GM18520 (cell line): ENCODE measurements at regions not wholly inside any gene's neighbourhood (a gene's known extent, or its start where the extent isn't known, plus 50 kb on each side); places are given as distances from the start of the nearest gene placed in this dataset.
A peak's percentile ranks its signal among the peaks of the same experiment; 100 is the strongest.

Experiments
- ATAC-seq: cut with Tn5 transposase; IDR thresholded peaks from one replicate; pipeline ENCODE4 v1.9.1; 2021; ENCODE audit not compliant: unreplicated experiment

DNA sequence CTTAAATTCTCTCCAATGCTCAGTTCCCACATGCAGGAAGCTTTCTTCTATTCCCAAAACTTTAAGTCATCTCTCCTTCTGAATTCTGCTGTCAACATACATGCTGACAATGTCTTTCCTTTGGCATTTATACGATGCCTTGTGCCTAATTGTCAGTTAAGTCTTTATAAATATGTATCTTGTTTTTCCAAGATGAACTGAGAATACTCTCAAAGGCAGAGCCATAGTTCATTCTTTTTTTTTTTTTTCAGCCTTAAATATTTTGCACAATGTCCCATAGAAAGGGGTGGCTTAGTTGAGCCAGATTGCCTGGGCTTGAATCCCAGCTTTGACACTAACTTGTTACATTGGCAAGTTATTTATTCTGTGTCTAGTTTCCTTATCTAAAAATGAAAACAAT, 210.6 kb downstream of the QDPR start:
- no peak for ATAC-seq

DNA sequence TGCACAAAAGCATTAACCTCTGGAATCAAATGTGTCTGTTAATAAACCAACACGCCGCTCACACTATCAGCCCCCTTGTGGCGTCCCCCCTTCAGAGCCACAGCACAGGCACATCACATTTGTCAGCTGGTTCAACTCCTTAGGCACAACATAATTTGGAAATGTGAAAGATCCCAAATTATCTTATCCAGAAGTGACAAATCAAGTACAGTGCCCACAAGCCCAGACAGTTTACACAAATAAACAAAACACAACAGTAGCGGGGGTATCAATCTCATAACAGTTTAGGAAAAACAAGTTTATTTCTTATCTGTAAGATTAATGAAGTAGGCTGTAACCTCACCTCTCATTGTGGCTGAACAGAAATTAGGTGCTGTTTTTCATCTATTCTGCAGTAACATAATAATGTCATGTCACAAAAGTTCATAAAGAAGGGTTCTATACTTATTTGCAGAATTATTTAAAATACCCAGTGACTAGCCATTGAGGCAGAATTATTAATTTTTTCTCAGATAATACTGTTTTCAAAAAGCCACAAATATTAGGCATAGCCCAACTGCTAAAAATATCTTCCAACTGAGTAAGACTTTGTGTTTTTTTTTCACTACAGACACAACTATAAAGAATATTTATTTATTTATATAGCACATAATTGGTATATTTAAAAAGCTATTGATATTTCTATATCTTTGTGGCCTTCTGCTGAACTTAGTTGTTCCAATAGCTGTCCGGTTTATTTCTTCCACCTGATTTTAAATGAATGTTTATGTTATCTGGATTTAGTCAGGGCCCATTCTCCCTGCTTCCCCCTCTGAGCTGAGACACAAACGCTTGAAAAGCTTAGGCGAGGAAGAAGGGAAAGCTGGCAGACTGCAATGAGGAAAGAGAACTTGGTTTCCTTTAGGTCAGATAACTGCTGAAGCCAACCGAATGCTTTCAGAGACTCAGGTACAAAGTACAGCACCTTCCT, 214.7 kb downstream of the QDPR start:
- ATAC-seq = no peak

DNA sequence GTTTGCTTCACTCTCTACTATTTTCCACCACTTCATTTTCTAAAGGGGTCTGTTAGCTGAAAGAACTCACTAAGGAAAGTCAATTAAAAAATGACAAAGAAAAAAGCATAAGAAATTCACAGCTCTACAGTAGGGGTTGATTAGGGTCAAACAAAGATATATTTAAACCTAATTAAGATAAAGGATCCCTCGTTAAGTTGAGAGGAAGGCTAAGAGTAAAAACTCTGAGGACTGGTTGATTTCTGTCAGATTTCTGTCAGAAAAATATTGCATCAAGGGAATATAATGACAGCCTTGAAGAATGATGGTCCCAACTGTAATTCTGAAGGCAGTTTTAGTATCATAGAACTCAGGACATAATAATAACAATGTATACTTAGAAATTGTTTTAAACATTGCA, 218.0 kb downstream of the QDPR start:
- ATAC-seq = no peak

DNA sequence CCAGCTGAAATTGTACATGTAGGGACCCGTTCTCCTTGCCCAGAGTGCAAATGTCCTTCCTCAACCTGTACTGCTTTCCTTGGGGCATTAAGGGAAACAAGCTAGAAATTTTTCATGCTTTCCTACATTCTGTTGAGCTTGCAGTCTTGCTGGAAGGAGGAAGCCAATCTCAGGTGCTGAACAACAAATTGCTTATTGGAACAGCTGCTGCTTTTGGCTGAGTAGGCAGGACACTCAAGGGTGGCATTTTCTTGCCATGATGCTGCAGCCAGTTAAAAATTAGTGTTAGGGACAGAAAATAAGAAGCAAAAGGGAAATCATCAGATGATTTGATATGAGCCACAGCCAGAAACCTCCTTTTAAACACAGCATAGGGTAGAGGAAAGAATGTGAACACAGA, 223.7 kb downstream of the QDPR start:
- no peak for ATAC-seq

DNA sequence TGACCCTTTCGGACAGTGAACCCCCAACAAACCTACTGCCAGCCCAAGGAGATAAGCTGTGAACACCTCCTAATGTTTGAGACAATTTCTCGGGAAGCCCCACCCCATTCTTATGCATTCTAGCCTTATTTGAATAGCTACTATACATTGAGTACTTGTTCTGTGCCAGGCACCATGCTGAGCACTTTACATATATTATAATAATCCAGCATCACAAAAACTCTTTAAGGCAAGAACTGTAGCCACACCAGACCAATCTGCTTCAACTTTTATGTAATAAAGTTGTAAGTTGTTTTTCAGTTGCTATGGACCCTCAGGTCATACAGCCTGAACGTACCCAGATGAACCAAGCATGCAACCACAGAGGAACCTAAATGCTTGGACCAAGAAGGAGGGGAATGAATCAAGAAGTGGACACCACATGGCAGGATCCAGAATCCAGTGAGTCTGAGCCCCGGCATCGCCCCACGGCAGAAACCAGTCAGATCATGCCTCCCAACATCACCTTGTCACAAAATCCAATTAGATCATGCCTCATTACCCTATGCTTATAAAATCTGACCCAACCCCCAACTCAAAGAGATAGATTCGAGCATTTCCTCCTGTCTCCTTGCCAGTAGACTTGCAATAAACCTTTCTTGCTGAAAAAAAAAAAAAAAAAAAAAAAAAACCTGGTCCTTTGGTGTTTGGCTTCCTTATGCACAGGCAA, 225.0 kb downstream of the QDPR start:
- ATAC-seq = no peak

DNA sequence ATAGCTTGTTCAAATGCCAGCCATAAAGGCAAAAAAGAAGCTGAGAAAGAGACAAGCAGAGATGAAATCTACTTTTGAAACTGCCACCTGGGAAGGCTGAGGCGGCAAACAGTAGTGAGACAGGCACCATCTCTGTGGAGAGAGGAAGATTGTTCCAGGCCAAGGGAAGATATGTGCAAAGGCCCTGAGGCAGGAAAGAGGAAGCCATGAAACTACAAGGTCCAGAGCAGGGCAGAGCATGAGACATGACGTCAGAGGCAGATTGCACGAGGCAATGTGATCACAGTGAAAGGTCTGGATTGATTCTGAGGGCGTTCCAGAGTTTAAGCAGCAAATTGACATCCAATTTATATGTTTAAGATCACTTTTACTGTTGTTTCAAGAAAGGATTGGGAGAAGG, 226.1 kb downstream of the QDPR start:
- ATAC-seq = no peak

DNA sequence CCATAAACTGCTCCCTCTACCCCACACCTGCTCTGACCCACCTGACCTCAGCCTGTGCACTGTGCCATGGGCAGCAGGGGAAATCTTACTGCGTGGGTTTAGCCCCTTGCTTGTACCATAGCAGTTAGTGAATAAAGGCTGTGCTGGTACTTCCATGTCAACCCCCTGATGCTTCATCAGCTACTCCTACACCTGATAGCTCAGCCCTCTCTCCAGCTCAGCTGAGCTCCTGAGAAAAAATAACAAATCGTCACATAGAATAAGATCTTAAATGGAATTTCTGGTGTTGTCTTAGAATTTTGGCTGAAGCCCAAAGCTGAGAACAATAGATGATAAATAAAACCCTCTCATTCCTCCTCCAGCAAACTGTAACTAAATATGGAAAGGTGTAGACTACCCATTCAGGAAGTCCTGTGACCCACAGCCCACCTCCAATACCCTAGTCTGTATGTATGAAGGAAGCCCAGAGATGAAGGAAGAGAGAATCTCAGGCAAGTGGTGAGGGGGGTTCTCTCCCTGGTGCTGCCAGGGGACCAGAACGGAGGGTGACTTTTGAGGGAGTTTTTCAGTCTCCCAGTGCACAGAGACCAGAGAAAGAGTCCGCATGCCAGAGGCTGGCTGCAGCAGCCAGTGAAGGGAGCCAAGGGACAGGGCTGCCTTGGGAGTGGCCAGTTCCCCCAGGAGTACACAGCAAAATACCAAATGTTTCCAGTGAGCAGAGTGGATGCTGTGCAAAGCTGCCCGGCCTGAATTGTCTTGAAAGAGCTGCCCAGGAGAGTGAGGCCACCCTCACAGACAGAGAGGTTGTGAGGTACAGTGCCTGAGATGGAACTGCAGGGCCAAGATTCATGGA, 227.3 kb downstream of the QDPR start:
- no peak for ATAC-seq

DNA sequence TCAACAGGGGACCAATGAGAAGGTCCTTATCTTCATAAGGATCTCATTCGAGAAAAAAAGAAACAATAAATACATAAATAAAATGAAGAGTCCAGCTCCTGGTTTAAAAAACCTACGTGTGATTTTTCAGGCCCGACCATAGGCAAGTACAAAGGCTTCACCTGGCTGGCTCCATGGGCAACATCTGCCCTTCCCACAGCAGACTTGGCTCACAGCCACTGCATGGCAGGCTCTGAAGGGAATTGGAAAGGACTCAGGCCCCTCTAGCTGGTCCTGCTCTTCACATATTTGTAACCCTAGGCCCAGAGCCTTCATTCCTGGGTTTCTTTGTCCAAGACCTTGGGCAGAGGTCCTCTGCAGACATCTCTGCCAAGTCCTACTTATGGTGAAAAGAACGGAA, 228.1 kb downstream of the QDPR start:
- ATAC-seq = no peak

DNA sequence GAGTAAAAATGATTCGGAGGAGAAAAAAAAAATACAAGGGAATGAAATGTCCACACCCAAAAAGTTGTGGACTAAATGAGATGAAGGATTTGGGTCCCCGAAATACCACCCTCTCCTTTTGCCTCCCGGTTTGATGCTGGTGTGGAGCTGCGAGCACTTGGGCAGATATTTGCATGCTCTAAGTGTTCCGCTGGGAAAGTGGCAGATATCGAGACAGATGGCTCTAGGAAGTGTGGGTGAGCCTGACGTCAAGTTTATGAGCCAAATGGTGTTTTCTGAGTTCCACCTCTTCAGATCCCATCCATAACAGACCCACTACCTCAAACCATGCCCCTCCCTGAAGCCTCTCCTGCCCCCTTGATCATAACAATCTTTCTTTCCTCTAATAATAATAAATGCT, 228.6 kb downstream of the QDPR start:
- no peak for ATAC-seq

DNA sequence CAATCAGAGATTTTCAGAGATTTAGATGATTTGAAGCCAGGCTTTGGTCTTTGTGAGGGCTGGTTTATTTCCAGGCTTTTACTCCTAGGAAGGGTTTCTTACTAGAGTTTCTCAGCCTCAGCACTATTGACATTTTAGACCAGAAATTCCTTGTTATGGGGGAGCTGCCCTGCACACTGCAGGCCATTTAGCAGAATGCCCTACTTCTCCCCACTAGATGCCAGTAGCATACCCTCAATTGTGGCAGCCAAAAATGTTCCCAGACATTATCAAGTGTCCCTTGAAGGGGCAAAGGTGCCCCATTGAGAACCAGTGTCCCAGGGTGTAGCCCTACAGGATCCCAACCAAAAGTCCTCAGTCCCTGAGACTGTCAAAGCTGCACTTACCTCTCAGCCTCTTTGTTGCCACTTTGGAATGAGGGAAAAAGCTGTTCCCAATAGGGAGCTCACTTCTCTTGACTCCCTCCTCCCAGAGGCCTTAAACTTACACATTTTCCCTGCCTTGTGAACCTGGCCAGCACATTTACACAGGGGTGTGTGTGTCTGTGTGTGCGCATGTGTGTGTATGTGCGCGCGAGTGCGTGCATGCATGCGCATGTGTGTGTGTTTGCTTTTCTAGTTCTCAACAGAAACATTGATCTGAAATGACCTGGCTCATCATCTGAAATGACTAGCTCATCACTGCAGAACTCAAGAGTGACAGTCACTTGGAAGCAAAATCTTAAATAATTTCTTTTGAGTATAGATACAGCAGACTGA, 231.4 kb downstream of the QDPR start:
- no peak for ATAC-seq

DNA sequence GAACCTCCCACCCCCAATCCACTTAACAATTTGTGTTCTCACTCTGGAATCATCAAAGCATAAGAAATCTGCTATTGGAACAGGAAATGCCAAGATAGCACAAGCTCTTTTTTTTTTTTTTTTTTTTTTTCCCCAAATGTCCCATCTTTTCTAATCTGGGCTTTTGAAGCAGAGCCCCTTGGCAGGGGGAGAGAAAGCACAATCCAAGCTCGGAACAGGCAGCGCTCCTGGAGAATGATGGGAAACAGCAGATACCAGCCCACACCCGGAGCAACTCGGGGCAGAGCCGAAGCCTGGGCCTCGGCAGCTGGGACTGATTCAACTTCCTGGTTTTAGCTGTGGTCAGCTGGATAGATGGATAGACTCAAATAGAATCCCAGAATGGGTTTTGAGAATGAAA, 235.1 kb downstream of the QDPR start:
- ATAC-seq = no peak

DNA sequence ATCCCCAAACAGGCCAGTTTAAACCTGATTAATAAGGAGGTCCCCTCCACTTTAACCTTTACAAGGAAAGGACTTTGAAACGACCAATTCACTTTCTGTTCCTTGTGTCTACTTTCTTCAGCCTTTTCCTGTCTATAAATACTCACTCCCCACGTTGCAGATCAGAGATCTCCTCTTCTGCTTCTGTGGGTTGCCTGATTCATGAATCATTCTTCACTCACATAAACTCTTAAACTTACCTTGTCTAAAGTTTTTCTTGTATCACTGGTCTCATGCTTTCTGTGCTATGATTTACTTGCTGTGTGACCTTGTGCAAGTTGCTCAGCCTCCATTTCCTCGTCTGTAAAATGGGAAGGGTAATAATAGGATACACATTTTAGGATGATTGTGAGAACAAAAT, 236.1 kb downstream of the QDPR start:
- no peak for ATAC-seq

DNA sequence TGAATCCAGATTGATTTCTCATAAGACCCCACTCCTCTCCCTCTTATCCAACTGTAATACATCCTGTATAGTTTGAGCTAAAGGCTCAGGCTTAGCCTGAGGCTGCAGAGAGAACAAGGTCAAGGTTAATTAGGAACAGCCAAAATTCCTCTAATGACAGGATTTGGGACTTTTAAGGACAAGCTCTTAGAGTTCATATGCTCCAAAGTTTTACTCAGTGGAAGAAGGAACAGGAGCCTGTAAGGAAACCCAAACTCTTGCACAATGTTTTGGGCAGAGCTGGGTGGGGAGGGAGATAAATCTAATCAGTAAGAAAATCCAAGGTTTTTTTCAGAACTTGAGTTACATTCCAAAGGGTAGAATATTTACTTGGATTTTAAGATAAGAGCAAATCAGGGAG, 238.8 kb downstream of the QDPR start:
- no peak for ATAC-seq

DNA sequence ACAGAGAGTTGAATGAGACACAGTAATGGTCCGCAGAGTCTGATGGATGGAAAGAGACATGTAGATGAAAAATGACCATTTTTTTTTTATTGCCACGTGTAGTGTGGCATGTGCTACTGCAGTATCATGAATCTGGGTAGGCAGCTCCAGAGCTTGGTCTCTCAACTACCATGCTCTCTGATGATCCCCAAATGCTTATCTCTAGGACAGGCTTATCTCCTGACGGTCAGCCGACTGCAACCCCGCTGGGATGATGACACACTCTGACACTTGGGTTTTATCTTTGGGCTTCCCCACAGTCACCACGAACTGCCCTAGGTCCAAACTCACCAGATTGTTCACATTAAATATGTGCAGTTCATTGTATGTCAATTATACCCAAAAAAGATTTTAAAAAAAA, 239.7 kb downstream of the QDPR start:
- no peak for ATAC-seq

DNA sequence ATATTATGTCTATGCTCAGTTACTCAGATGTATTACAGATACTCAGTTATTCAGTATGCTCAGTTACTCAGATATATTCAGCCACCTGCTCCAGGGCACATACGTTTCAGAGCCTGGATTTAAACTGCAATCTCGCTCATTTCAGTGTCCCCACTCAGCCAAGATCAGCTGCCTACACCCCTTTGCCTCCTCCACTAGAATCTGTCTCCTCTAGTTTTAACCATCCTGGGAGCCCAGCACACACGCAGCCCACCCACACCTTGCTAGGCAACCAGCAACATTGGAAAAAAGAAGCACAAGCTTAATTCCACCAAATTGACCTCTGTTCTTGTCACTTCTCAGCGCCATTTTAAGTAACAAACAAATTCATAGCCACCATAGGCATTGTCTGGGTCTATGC, 246.2 kb downstream of the QDPR start:
- no peak for ATAC-seq

DNA sequence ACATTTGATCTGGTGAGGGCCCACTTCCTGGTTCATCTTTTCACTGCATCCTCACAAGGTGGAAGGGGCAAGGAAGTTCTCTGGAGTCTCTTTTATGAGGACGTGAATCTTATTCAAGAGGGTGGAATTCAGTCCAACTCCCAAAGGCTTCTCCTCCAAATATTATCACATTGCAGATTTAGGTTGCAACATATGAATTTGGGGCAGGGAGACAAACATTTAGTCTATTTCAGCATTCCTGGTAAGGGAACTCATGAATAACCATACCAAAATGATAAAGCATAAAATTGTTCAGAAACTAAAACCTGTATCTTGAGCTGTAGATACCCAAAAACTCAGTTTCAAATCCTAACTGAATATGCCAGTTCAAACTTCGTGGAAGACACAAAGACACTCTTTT, 246.8 kb downstream of the QDPR start:
- ATAC-seq = no peak

DNA sequence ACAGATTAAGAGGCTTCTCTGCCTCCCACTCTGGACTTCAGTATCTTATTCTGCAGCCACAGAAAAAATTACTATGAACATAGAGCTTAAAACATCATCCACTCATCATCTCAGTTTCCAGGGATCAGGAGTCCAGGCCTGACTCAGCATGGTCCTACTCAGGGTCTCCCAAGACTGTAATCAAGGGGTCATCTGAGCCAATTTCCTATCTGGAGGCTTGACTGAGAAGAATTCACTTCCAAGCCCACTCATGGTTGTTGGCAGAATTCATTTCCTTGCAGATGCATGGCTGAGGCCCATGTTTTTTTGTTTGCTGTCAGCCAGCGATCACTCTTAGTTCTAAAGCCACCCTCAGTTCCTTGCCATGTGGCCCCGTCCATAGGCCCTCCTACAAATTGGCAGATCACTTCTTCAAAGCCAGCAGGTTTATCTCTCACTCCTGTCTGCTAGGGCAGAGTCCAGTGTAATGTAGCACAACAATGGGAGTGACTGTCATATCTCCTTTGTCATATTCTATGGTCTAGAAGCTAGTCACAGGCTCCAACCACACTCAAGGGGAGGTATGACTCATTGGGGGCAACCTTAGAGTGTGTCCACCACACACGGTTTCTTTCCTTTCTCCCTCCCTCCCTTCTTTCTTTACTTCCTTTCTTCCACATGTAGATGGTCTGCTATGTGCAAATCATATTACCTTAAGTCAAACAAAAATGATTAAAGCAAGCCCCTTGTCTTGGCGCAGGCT, 251.6 kb downstream of the QDPR start:
- peak; percentile 82 for ATAC-seq

DNA sequence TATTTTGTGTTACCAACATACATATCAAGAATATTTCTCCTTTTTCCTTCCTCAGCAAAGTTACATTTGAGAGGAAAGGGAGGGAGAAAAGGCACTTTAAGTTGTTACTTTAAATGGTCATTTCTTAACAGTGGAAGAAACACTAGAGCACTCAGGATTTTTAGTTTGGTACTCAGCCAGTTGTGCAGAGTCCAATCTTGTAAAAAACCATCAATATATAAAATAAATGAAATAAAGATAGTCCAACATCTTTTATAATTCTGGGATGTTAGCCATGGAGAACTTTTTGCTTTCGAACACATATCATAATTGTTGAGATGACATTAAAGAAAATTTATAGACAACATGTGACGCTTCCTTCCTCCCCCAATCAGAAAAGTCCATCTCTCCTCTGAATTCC, 253.8 kb downstream of the QDPR start:
- no peak for ATAC-seq

DNA sequence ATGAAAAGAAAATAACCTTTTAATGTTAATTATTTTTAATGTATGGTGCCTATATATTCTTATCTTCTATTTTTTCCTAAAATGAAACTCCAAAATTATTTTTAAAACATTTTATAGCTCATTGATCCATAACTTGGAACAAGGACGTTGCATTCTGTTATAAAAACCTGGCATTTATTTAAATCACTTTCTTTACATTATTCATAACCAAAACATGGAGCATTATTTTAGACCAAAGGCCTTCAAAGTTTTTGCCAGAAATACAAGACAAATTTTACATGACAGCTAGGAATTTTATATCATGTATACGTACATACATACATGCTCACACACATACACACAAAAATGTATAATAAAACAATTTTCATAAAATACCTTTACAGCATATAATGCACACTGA, 259.8 kb downstream of the QDPR start:
- no peak for ATAC-seq

DNA sequence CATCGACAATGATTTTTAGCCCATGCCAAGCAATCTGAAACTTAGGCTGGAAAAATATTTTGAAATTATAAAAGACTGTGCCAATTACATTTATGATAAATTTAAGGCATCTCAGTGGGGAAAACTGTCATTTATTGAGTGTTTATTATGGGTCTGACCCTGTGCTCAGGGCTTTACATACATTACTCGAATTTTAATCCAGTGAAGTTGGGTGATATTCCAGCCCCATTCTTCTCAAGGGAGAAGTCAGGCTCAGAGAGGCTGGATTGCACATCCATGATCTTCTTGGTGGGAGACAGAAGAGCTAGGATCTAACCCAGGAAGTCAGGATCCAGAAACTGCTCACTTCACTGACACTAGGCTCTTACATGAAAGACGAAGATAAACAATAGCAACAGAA, 260.8 kb downstream of the QDPR start:
- no peak for ATAC-seq
